ENCODE measurements at regions not wholly inside any gene's neighbourhood (a gene's known extent, or its start where the extent isn't known, plus 50 kb on each side); places are given as distances from the start of the nearest gene placed in this dataset.

- no peak for TF ChIP-seq EZH2phosphoT487 (IDR thresholded peaks at IDR 0.05; ENCODE audit: low read depth)
- no peak for TF ChIP-seq CTCF (IDR thresholded peaks at IDR 0.05; ENCODE audit: low read depth, low read length)
These were observed 528.2 kb downstream of the NR2F2 start for GRCh38 chr15:96858694-96859093.

GRCh38 chr15:96860741-96861140 is 530.2 kb downstream of the NR2F2 start:
- Histone ChIP-seq H2AFZ (ENCODE audit: low read depth, low read length) (no peak overlapping the region), H3K27me3 (ENCODE audit: low read depth, low read length) (no peaks in the 10 kb centered on the region)

More at GRCh38 chr15:96858694-96859093, 528.2 kb downstream of the NR2F2 start:
- no peak overlapping the region for H3K4me3 ChIP-seq (ENCODE audit: low read length)
- no peak overlapping the region for H2AFZ ChIP-seq (ENCODE audit: low read depth, low read length)
- no peaks in the 10 kb centered on the region for H3K27me3 ChIP-seq (ENCODE audit: low read depth, low read length)
- no peaks in the 10 kb centered on the region for H4K20me1 ChIP-seq (ENCODE audit: insufficient read depth, low read length)
- no peaks in the 10 kb centered on the region for H3K79me2 ChIP-seq (ENCODE audit: low read length)
- no peaks in the 10 kb centered on the region for H3K4me1 ChIP-seq (ENCODE audit: low read length)
- H3K36me3 ChIP-seq (replicated peaks; ENCODE audit: low read depth, low read length) = no peaks in the 10 kb centered on the region
- no peaks in the 10 kb centered on the region for H3K9me3 ChIP-seq (ENCODE audit: insufficient read depth, low read length)
- no peak overlapping the region for H3K9ac ChIP-seq (ENCODE audit: low read length)
- no peak overlapping the region for H3K4me2 ChIP-seq (ENCODE audit: low read length)
- H3K27ac ChIP-seq (ENCODE audit: low read length) = no peak overlapping the region

GRCh38 chr15:96867992-96868391 is 537.5 kb downstream of the NR2F2 start:
- no peak overlapping the region for H3K27ac ChIP-seq (ENCODE audit: low read length)
- H2AFZ ChIP-seq (ENCODE audit: low read depth, low read length) = no peak overlapping the region
- H4K20me1 ChIP-seq (ENCODE audit: insufficient read depth, low read length) = no peaks in the 10 kb centered on the region
- no peak overlapping the region for H3K4me2 ChIP-seq (ENCODE audit: low read length)
- H3K4me3 ChIP-seq (ENCODE audit: low read length) = no peak overlapping the region
- H3K36me3 ChIP-seq (replicated peaks; ENCODE audit: low read depth, low read length) = no peaks in the 10 kb centered on the region
- no peak overlapping the region for H3K9ac ChIP-seq (ENCODE audit: low read length)
- H3K9me3 ChIP-seq (ENCODE audit: insufficient read depth, low read length) = no peaks in the 10 kb centered on the region
- TF ChIP-seq EZH2phosphoT487 (IDR thresholded peaks at IDR 0.05; ENCODE audit: low read depth) (no peak), CTCF (IDR thresholded peaks at IDR 0.05; ENCODE audit: low read depth, low read length) (no peak)
- H3K27me3 ChIP-seq (ENCODE audit: low read depth, low read length) = no peaks in the 10 kb centered on the region
- no peaks in the 10 kb centered on the region for H3K4me1 ChIP-seq (ENCODE audit: low read length)
- H3K79me2 ChIP-seq (ENCODE audit: low read length) = no peaks in the 10 kb centered on the region

More at GRCh38 chr15:96860741-96861140, 530.2 kb downstream of the NR2F2 start:
- Histone ChIP-seq H4K20me1 (ENCODE audit: insufficient read depth, low read length) (no peaks in the 10 kb centered on the region), H3K4me1 (ENCODE audit: low read length) (no peaks in the 10 kb centered on the region), H3K27ac (ENCODE audit: low read length) (no peak overlapping the region), H3K36me3 (replicated peaks; ENCODE audit: low read depth, low read length) (no peaks in the 10 kb centered on the region), H3K9me3 (ENCODE audit: insufficient read depth, low read length) (no peaks in the 10 kb centered on the region), H3K4me2 (ENCODE audit: low read length) (no peak overlapping the region), H3K79me2 (ENCODE audit: low read length) (no peaks in the 10 kb centered on the region), H3K4me3 (ENCODE audit: low read length) (no peak overlapping the region), H3K9ac (ENCODE audit: low read length) (no peak overlapping the region)
- no peak for TF ChIP-seq CTCF (IDR thresholded peaks at IDR 0.05; ENCODE audit: low read depth, low read length)
- no peak for TF ChIP-seq EZH2phosphoT487 (IDR thresholded peaks at IDR 0.05; ENCODE audit: low read depth)

GRCh38 chr15:96869122-96869521 is 538.6 kb downstream of the NR2F2 start:
- Histone ChIP-seq H3K36me3 (replicated peaks; ENCODE audit: low read depth, low read length) (no peaks in the 10 kb centered on the region), H3K4me1 (ENCODE audit: low read length) (no peaks in the 10 kb centered on the region), H3K4me3 (ENCODE audit: low read length) (no peak overlapping the region), H3K27me3 (ENCODE audit: low read depth, low read length) (no peaks in the 10 kb centered on the region), H3K9ac (ENCODE audit: low read length) (no peak overlapping the region), H2AFZ (ENCODE audit: low read depth, low read length) (no peak overlapping the region), H3K79me2 (ENCODE audit: low read length) (no peaks in the 10 kb centered on the region), H3K9me3 (ENCODE audit: insufficient read depth, low read length) (no peaks in the 10 kb centered on the region), H3K27ac (ENCODE audit: low read length) (no peak overlapping the region), H4K20me1 (ENCODE audit: insufficient read depth, low read length) (no peaks in the 10 kb centered on the region), H3K4me2 (ENCODE audit: low read length) (no peak overlapping the region)
- TF ChIP-seq CTCF (IDR thresholded peaks at IDR 0.05; ENCODE audit: low read depth, low read length) (no peak), EZH2phosphoT487 (IDR thresholded peaks at IDR 0.05; ENCODE audit: low read depth) (no peak)

Data from OCI-LY3 (cell line).